ENCODE measurements at regions not wholly inside any gene's neighbourhood (a gene's known extent, or its start where the extent isn't known, plus 50 kb on each side); places are given as distances from the start of the nearest gene placed in this dataset.

DNA sequence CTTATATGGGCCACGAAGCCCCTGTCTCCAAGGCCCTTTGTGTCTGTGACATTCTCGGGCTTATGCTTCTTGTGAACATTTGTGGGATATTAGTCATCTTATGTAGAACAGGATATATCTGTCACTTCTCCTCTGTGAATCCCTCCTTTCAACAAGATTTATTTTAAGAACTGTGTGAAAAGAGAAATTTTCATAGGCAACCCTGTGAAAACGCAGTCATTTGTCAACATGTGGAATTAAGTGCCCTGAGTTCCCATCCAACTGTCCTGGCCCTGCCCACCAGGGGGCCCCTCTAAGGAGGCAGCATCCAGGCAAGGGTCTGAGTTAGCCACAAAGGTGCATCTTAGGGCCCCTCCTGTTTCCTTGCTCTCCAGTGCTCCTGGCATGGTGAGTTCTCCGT, 76.8 kb upstream of the CHRNA7 start:
- Mint-ChIP-seq H3K27ac (no peak overlapping the region), H3K4me1 (no peaks in the 10 kb centered on the region), H3K4me3 (no peak overlapping the region), H3K36me3 (ENCODE audit: low read depth) (no peaks in the 10 kb centered on the region), H3K9me3 (peaks cover 20% of the 10 kb centered on the region), H3K27me3 (ENCODE audit: insufficient read depth) (no peaks in the 10 kb centered on the region)
- WGBS, 2 experiments (ENCODE audit: insufficient coverage in 1 of 2, insufficient read length in 1 of 2) = 78 to 94% methylated on average over 2 to 3 of the region's 4 CpGs
- H3K4me1 ChIP-seq (ENCODE audit: control insufficient read depth, insufficient read depth, low read length) = no peaks in the 10 kb centered on the region
- peak; percentile 77 for DNase-seq
- peaks cover 14% of the 10 kb centered on the region for H3K9me3 ChIP-seq (ENCODE audit: control insufficient read depth, low read length)
- no peak overlapping the region for H3K4me3 ChIP-seq (ENCODE audit: low read length)
- no peaks in the 10 kb centered on the region for H3K36me3 ChIP-seq (ENCODE audit: control insufficient read depth, insufficient read depth, low read length)
- TF ChIP-seq, protein P1, sequence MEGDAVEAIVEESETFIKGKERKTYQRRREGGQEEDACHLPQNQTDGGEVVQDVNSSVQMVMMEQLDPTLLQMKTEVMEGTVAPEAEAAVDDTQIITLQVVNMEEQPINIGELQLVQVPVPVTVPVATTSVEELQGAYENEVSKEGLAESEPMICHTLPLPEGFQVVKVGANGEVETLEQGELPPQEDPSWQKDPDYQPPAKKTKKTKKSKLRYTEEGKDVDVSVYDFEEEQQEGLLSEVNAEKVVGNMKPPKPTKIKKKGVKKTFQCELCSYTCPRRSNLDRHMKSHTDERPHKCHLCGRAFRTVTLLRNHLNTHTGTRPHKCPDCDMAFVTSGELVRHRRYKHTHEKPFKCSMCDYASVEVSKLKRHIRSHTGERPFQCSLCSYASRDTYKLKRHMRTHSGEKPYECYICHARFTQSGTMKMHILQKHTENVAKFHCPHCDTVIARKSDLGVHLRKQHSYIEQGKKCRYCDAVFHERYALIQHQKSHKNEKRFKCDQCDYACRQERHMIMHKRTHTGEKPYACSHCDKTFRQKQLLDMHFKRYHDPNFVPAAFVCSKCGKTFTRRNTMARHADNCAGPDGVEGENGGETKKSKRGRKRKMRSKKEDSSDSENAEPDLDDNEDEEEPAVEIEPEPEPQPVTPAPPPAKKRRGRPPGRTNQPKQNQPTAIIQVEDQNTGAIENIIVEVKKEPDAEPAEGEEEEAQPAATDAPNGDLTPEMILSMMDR (conservative IDR thresholded peaks at IDR 0.05) = peak; percentile 70
- no peak overlapping the region for H3K27ac ChIP-seq (ENCODE audit: low read depth, low read length)
- H3K9ac ChIP-seq (ENCODE audit: extremely low read depth, low read length, poor library complexity, severe bottlenecking) = no peak overlapping the region
- no peaks in the 10 kb centered on the region for H3K27me3 ChIP-seq (ENCODE audit: control insufficient read depth, insufficient read depth, low read length, poor library complexity, severe bottlenecking)

DNA sequence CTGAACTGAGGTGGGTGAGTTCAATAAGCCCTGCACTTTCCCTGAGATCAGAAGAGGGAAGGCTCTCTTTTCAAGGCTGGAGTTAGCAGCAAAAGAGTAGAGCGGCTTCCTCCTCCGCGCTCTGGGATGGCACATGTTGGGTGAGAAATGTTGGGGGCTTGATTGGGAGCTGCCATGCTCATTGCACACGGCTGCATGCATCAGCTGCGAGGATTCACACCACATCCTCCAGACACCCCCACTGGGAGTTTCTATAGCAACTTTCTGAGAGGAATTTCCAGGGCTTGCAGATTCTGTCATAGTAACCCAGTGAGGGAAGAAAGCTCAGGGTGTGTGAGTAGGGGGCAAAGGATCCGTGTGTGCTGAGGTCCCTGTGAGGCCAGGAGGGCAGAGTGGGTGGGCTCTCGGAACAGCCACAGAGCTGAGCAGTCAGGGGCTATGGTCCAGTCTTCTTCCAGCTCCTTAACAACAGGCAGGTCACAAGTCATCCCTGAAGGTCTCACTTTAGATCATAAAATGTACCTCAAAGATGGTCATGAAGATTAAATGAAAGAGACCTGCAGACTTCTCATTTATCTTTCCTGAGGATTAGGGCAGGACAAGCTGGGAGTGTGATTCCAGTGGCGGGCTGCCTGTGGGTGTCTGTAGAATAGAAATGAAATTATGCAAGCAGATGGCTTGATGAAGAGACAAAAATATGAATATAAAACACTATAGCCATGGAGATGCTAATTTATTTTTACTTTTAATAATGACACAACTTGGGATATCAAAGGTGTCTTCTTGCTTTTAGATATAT, 75.7 kb upstream of the CHRNA7 start:
- WGBS, 2 experiments (ENCODE audit: insufficient coverage in 1 of 2, insufficient read length in 1 of 2) = 86% methylated on average over 8 of the region's 8 CpGs; no CpG with 5 or more reads in 1 of the 2 experiments
- no peak overlapping the region for H3K27ac Mint-ChIP-seq
- TF ChIP-seq, protein P1 (conservative IDR thresholded peaks at IDR 0.05) = no peak

DNA sequence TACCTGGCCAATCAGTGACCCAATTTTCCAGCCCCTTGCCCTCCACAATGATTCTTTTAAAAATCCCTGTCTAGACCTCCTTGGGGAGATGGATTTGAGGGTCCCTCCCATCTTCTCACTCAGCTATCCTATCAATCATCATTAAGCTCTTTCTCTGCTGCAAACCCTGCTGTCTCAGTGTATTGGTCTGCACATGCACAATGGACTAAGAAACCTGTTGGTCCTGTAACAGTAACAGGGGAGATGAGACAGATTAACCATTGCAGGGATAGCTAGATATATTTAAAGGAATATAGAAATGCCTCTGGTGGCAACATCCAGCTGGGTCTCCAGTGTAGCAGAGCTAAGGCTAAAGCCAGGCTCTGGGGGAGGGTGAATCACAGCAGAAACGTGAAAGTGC, 74.6 kb upstream of the CHRNA7 start:
- Mint-ChIP-seq H3K36me3 (ENCODE audit: low read depth) (no peaks in the 10 kb centered on the region), H3K9me3 (peaks cover 42% of the 10 kb centered on the region), H3K27ac (no peak overlapping the region), H3K27me3 (ENCODE audit: insufficient read depth) (no peaks in the 10 kb centered on the region), H3K4me1 (no peaks in the 10 kb centered on the region), H3K4me3 (no peak overlapping the region)
- peaks cover 27% of the 10 kb centered on the region for H3K9me3 ChIP-seq (ENCODE audit: control insufficient read depth, low read length)
- no peak overlapping the region for H3K9ac ChIP-seq (ENCODE audit: extremely low read depth, low read length, poor library complexity, severe bottlenecking)
- WGBS, 2 experiments (ENCODE audit: insufficient coverage in 1 of 2, insufficient read length in 1 of 2) = 83 to 86% methylated on average over 1 of the region's 1 CpG
- no peaks in the 10 kb centered on the region for H3K36me3 ChIP-seq (ENCODE audit: control insufficient read depth, insufficient read depth, low read length)
- H3K4me3 ChIP-seq (ENCODE audit: low read length) = no peak overlapping the region
- DNase-seq = no peak
- TF ChIP-seq, protein P1 (conservative IDR thresholded peaks at IDR 0.05) = no peak
- no peaks in the 10 kb centered on the region for H3K4me1 ChIP-seq (ENCODE audit: control insufficient read depth, insufficient read depth, low read length)
- H3K27me3 ChIP-seq (ENCODE audit: control insufficient read depth, insufficient read depth, low read length, poor library complexity, severe bottlenecking) = no peaks in the 10 kb centered on the region
- no peak overlapping the region for H3K27ac ChIP-seq (ENCODE audit: low read depth, low read length)

More for the DNA sequence above, 75.7 kb upstream of the CHRNA7 start:
- Histone ChIP-seq H3K9me3 (ENCODE audit: control insufficient read depth, low read length) (peaks cover 21% of the 10 kb centered on the region), H3K27me3 (ENCODE audit: control insufficient read depth, insufficient read depth, low read length, poor library complexity, severe bottlenecking) (no peaks in the 10 kb centered on the region), H3K4me1 (ENCODE audit: control insufficient read depth, insufficient read depth, low read length) (no peaks in the 10 kb centered on the region), H3K27ac (ENCODE audit: low read depth, low read length) (no peak overlapping the region), H3K4me3 (ENCODE audit: low read length) (no peak overlapping the region), H3K36me3 (ENCODE audit: control insufficient read depth, insufficient read depth, low read length) (no peaks in the 10 kb centered on the region), H3K9ac (ENCODE audit: extremely low read depth, low read length, poor library complexity, severe bottlenecking) (no peak overlapping the region)
- no peaks in the 10 kb centered on the region for H3K27me3 Mint-ChIP-seq (ENCODE audit: insufficient read depth)
- H3K36me3 Mint-ChIP-seq (ENCODE audit: low read depth) = no peaks in the 10 kb centered on the region
- no peak for DNase-seq
- H3K9me3 Mint-ChIP-seq = peaks cover 31% of the 10 kb centered on the region
- no peaks in the 10 kb centered on the region for H3K4me1 Mint-ChIP-seq
- H3K4me3 Mint-ChIP-seq = no peak overlapping the region

Measured in endodermal cell (in vitro differentiated cells).